ENCODE measurements at regions not wholly inside any gene's neighbourhood (a gene's known extent, or its start where the extent isn't known, plus 50 kb on each side); places are given as distances from the start of the nearest gene placed in this dataset.

- DNase-seq (ENCODE audit: low read depth), result peak; percentile 8
Observed at GRCh38 chr11:11789735-11790369, 51.9 kb upstream of the USP47 start.

- DNase-seq (ENCODE audit: low read depth), result no peak
Observed at GRCh38 chr11:11788063-11788710, 53.6 kb upstream of the USP47 start.

- DNase-seq (ENCODE audit: low read depth), result peak; percentile 57
Observed at GRCh38 chr11:11787305-11788062, 54.3 kb upstream of the USP47 start.

DNA sequence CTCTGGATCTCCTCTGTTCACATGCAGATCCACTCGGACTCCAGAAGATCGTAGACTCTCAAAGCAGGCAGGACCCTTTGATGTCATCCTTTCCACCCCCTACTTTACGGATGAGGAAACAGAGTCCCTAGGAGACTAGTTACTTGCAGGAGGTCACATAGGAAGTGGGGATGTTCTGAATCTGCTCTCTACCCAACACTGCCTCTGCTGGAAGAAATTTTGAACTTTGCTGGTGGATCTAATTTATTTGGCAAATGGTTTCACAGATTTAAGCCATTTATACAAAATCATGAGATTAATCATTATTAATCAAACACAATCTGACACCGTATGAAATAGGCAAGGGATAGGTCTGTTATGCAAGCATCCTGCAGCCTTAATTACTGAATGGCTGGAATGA, 55.0 kb upstream of the USP47 start:
- DNase-seq (ENCODE audit: low read depth), result peak; percentile 21

- DNase-seq (ENCODE audit: low read depth), result peak; percentile 7
Observed at GRCh38 chr11:11786234-11786633, 55.5 kb upstream of the USP47 start.

DNA sequence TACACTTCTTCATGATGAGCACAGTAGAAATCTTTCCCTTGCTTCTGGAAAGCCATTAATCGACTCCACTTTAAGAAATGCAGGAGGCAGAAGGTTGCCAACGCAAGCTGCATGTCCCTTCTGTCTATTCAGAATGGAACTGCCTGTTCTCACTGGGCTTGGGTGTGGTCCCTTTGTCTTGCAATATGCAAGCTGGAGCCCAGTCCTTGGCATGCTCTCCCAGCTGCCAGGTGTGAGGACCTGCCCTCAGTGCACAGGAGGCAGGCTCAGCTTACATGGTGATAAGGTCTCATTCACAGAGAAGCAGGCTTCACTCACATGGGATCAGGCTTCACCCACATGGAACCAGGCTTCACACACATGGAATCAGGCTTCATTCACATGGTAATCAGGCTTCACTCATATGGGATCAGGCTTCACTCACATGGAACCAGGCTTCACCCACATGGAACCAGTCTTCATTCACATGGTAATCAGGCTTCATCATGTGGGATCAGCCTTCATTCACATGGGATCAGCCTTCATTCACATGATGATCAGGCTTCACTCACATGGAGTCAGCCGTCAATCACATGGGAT, 59.2 kb upstream of the USP47 start:
- no peak for DNase-seq (ENCODE audit: low read depth)

DNA sequence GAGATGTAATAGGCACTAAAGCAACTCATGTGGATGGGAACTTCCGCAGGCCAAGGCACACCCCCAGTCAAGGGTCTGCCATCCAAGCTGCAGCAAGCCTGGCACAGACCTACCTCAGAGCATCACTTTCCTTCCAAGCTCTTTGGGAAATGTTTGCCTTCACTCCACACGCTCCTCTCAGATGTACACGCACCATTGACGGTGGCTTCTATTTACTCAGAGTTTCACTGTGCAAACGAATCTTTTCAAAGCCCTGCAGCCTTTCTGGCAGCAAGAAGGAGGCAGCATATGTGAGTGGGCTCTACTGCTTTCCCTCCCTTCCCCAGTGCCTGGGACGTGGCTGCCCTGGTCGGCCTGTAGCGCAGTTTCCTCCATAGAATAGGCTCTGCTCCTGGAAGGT, 60.9 kb upstream of the USP47 start:
- no peak for DNase-seq (ENCODE audit: low read depth)

DNA sequence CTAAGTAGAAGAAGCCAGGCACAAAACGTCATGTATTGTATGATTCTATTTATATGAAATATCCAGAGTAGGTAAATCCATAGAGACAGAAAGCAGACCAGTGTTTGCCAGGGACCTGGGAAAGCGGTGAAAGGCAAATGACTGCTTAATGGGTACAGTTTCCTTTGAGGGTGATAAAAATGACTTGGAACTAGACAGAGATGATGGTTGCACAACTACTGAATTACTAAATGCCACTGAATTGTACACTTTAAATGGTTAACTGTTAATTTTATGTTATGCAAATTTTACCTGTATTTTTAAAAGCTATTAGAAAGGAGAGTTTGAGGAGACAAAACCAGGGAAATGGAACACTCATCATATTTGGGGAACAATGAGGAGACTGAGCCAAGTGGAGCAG, 61.8 kb upstream of the USP47 start:
- no peak for DNase-seq (ENCODE audit: low read depth)

DNA sequence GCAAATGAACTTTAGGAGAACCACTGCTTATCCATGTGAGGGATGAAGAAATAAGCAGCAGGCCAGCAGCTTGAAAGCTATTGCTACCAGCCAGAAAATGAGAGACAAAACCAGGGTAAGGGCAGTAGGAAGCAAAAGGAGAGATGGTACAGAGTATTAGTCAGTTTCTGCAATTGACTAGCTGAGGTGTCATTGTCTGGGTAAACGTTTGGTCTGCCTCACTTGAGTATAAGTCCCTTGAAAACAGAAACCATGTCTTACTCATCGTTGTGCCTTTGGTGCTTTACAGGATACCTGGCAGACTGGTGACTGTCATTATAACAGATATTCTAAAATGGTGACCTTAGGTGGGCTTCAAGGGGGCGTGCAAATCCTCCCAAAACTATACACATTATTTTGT, 63.9 kb upstream of the USP47 start:
- DNase-seq (ENCODE audit: low read depth), result no peak

GRCh38 chr11:11776714-11777113, 65.1 kb upstream of the USP47 start:
- no peak for DNase-seq (ENCODE audit: low read depth)

DNA sequence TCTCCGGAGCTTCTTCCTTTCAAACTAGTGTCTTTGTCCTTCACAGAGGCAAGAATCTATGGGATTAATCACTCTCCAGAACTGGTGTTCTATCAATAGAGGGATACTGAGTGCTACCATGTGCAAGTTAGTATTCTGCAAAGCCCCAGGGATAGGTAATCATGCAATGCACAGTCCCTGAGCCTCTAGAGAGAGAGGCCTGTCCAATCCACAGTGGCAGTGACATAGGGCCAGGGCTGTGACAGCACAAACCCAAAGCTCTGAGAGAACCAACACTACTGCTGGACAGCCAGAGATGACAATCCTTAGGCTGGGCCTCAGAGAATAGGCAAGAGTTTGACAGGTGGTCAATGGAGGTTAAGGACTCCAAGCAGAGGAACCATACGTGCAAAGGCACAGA, 66.8 kb upstream of the USP47 start:
- DNase-seq (ENCODE audit: low read depth), result no peak

- no peak for DNase-seq (ENCODE audit: low read depth)
Observed at GRCh38 chr11:11772865-11773515, 68.8 kb upstream of the USP47 start.

DNA sequence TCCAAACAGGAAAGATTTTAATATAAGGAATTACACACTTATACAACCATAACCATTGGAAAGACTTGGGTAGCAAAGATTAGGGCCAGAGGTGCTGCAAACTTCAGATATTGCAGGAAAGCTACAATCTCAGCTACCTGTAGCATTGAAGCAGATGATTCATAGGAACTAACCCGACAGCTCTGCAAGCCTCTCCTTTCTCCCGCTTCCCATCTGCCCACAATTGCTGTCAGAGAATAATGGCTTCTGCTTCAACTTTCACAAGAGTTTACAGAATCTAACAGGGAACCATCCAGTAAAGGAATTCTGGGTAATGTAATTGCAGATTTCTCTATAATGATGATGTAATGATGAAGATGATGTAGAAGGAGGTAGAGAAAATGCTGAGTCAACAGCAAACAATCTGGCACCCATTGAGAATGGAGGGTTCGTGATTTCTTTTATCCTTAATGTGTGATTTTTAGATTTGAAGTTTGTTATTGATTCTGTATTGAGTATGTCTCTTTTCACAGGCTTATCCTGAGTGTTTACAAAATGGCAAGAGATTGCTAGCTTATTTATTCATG, 70.8 kb upstream of the USP47 start:
- DNase-seq (ENCODE audit: low read depth), result no peak

- DNase-seq (ENCODE audit: low read depth), result no peak
Observed at GRCh38 chr11:11770296-11770695, 71.5 kb upstream of the USP47 start.

GRCh38 chr11:11769782-11770181, 72.0 kb upstream of the USP47 start:
- no peak for DNase-seq (ENCODE audit: low read depth)

- DNase-seq (ENCODE audit: low read depth), result no peak
Observed at GRCh38 chr11:11769362-11769761, 72.4 kb upstream of the USP47 start.

DNA sequence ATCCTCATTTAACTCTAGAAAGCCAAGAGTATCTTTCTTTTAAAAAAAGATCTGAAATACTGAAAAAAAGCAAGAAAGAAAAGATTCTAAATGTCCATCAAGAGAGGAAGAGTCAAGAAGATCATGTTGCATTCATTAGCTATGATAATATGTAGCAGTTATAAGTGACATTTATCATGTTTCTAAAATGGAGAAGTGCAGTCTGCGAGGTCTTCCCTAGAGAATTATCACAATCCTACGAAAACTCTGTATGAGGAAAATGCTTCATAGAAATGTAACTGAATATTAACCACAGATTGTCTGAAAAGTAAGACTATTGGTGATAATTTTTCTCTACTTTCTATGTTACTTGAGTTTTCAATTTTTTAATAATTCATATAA, 77.4 kb upstream of the USP47 start:
- no peak for DNase-seq (ENCODE audit: low read depth)

DNA sequence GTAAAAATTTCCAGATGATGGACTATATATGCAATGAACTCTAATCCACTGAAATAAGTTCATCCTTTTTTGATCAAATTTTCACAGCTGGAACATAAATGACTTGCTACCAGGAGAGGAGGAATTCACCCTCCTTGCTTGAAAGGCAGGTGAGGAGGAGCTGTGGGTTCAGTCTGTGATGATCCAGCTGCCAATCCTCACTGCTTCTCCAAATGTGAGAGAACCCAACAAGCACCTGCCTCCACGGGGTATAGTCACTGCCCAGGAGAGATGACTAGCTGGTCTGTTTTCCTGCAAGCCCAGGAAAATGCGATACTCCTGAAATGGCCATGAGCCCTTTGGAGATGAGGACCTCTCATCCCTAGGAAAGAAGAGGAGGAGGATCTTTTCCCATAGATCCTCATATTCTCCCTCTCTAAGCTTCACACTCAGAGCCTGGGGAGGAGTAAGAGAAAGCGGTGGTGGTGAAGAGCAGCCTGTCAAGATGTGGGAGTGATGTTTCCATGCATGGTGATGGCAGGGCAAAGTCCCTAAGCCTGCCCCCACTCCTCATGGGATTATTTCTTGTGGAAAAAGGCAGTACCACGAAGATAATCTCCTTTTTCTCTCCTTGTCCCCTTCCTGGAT, 77.9 kb upstream of the USP47 start:
- no peak for DNase-seq (ENCODE audit: low read depth)

GRCh38 chr11:11760838-11761237, 80.9 kb upstream of the USP47 start:
- no peak for DNase-seq (ENCODE audit: low read depth)

GRCh38 chr11:11758603-11759196, 83.1 kb upstream of the USP47 start:
- DNase-seq (ENCODE audit: low read depth), result no peak

- DNase-seq (ENCODE audit: low read depth), result no peak
Observed at GRCh38 chr11:11757909-11758308, 83.9 kb upstream of the USP47 start.

All from RPMI7951 (cell line).